ENCODE measurements at regions not wholly inside any gene's neighbourhood (a gene's known extent, or its start where the extent isn't known, plus 50 kb on each side); places are given as distances from the start of the nearest gene placed in this dataset.
A peak's percentile ranks its signal among the peaks of the same experiment; 100 is the strongest.

- DNase-seq (ENCODE audit: low read depth): no peak
Observed at GRCh38 chr7:42492920-42493319, 255.9 kb upstream of the GLI3 start.

DNA sequence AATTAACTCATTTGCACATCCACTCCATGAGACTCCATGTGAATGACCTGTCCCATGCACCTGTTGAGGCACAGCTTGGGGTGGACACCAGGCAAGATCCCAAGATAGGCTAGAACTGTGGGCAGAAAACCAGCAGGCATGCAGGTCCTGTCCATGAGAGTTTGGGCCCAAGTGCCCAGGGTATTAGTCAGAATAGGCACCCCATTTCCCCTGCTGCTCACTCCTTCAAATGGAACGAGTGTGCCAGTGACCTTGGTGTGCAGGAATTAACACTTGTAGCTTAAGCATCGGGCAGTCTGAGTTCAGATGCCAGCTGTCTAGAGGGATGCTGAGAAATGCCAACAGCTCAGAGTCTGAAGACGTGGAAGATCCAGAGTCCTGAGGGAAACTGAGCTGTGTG lies 254.1 kb upstream of the GLI3 start:
- no peak for DNase-seq (ENCODE audit: low read depth)

- DNase-seq (ENCODE audit: low read depth): no peak
Observed at GRCh38 chr7:42489299-42489698, 252.3 kb upstream of the GLI3 start.

DNA sequence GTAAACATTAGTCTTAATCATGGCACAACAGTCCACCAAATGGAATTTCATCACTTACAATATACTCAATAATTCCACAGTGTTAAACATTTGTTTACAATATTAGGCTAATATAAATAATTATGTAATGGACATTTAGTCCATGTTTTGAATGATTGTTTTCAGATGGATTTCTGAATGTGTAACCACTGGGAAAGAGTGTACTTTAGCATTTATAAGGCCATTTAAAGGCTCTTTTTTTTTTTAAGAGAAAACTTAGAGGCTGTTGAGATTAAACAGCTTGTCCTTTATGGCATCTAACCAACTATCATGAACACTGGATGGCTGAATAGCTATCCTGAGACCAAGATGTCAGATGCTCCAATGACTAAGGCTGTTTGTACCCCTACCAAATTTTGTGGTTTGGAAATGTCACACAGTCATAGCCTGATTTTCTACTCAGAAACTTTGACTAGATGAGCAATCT lies 248.3 kb upstream of the GLI3 start:
- DNase-seq (ENCODE audit: low read depth): no peak

- no peak for DNase-seq (ENCODE audit: low read depth)
Observed at GRCh38 chr7:42483886-42484285, 246.9 kb upstream of the GLI3 start.

DNA sequence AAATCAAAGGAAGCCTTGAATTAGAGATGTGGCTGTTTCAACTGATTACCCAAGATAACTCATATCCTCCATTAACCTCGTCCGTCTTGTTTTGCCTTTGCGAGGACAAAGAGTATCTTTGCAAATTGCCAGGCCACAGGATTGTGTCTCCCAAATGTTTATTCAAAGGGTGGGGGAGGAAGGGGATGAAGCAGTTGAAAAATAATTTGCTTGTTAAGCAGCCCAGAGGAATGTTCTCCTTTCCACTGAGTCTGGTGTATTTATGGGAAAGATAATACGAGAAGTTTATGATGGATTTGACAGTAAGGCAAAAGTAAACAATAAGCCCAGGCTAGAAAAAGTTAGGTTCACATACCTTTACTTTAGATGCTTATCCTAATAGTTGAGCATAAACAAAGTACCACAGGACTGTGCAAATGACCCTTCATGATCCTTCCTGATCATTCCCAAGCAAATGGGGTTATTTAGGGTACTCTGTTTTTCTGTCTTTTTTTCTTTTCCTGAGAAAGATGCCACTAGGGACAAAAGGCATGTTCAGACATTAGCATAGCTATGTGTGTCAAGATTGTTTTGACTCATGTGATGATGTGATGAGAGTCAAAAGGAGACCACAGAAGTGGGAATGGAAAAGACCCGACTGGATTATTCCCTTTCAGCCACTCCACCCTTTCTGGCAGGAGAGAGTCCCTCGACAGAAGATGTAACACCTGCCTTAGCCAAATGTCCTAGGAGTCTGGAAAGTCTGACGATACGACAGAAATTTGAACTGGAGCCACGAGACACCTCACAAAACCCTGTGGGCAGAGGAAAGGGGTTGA lies 243.0 kb upstream of the GLI3 start:
- peak; percentile 42 for DNase-seq (ENCODE audit: low read depth)

DNA sequence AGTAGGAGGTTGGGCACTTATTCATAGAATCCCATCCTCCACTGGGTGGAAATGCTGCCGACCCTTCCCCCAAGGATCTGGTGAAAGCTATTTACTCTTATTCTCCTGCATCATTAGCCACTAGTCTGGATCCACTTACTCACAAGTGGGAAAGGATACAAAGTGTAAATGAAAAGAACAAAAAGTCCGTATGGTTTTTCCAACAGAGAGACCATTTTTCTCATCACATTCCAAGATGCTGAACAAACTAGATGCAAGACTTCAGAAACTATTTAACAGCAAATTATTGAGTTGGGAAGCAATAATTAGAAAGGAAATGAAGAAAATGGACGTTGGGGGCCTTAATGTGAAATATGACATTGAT lies 242.4 kb upstream of the GLI3 start:
- DNase-seq (ENCODE audit: low read depth): no peak

DNA sequence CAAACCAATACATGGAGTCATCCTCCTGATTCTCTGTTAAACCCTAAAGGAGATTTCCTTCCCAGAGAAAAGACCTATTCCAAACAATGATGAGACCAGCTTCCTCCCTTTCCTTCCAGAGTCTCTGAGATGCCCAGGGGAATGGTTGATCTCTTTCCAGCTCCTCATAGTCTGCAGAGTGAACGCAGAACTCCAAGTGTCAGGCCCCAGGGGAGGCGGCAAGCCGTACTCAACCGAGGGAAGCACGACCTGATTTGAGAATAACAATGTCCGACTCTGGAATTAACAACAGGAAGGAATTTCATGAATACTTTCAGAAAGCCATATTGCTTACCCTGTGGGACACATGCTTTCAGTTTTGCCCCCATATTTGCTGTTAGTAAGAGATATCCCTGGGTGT lies 241.7 kb upstream of the GLI3 start:
- DNase-seq (ENCODE audit: low read depth): no peak

DNA sequence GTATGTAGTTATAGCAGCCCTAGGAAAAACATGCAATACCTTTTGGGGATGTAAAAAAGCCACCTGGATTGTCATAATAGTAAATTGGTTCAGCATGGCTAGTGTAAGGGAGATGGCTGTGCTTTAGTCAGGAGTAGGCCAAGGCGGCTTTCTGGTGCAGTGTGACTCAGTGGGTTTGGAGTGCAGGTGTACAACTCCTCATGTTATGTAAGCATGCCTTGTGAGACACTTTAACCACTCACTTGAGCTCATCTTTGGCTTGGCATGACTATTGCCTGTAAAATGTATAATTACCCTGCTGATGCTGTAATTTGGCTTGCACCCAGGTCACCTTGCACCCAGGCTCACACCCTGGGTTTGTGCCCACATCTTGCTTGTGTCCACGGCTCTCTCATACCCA lies 239.2 kb upstream of the GLI3 start:
- no peak for DNase-seq (ENCODE audit: low read depth)

GRCh38 chr7:42475082-42475481 lies 238.1 kb upstream of the GLI3 start:
- no peak for DNase-seq (ENCODE audit: low read depth)

DNA sequence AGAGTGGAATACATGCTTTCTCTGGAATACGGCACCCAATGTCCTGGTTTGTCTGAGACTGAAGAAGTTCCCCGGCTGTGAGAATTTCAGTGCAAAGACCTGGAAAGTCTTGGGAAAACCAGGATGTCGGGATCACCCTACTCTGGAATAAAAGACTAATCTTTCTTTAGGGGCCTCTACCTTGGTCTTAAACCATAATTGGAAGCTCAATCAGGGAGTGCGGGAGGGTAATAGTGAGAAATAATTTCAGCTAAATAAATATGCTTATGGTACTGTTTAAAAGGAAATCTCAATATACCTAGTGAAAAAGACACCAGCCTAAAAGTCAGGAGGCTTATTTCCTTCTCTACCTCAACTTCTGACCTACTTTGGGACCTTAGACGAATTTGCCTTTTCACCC lies 236.1 kb upstream of the GLI3 start:
- no peak for DNase-seq (ENCODE audit: low read depth)

- no peak for DNase-seq (ENCODE audit: low read depth)
Observed at GRCh38 chr7:42471573-42472174, 234.7 kb upstream of the GLI3 start.

DNA sequence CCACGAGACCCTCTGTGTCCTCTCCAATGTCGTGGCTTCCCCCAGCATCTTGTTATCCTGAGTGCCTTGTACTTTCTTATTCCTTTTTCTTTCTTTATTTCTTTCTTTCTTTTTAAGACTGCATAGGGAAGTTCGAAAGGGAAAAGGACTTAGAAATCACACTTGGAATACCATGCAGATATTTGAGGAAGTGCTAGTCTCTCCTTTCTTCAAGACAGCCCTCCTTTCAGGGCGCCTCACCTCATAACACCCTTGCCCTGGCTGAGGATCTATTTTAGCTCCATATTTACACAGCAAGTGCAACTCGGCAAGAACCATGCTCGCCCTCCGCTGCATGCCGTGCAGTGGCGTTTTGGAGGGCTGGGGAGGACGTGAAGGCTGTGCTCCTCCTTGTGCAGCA lies 232.3 kb upstream of the GLI3 start:
- no peak for DNase-seq (ENCODE audit: low read depth)

DNA sequence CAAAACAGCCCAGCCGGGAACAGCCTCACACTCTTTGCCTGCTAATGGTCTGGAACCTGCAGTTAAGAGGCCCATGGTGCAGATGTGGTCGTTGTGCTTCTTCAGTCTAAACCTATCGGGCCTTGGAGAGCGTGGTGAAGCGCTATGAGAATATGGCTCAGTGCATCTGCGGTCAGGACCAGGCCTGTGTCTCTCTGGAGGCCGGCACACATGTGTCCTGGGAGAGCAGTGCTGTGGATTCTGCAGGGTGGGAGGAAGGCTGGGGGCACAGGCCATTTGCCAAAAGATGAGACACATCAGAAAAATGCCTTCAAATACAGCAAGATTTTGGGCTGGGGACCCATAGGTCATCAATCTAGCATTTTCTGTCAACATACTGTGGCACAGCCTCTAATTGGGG lies 231.5 kb upstream of the GLI3 start:
- DNase-seq (ENCODE audit: low read depth): no peak

DNA sequence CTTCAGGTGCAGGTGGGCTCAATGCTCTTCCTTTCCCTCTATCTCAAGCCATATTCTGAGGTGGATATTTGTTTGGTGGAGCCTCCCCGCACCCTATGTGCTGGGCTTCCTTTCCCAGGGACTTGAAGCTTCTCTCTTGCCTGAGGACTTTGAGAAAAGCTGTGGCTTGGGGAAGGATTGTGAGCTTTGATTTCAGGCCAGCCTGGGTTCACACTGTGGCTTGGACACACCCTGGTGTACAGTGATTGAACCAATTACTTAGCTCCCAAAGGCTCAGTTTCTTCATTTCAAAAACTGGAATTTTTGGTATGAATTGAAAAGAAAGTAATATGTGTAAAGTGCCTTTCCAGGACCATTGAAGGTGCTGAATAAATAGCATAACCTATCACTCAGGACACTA lies 224.5 kb upstream of the GLI3 start:
- DNase-seq (ENCODE audit: low read depth): no peak

DNA sequence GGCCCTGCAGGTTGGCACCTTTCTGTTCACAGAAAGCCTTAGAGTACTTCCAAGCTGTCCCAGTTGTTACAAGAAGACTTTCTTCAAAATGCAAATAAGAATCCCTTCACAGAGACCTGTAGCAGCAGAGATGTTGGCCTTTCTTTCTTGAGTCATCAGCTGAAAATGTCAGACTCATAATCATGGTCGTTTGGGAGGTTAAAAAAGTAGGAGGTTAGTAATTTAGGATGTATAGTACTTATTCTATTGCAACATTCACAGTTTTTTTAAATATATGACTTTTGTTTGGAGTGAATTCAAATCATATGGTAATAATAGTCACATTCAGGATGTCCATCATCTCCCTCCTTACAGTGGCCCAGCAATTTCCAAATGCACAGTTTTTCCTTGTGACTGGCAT lies 223.9 kb upstream of the GLI3 start:
- no peak for DNase-seq (ENCODE audit: low read depth)

- no peak for DNase-seq (ENCODE audit: low read depth)
Observed at GRCh38 chr7:42460148-42460547, 223.1 kb upstream of the GLI3 start.

DNA sequence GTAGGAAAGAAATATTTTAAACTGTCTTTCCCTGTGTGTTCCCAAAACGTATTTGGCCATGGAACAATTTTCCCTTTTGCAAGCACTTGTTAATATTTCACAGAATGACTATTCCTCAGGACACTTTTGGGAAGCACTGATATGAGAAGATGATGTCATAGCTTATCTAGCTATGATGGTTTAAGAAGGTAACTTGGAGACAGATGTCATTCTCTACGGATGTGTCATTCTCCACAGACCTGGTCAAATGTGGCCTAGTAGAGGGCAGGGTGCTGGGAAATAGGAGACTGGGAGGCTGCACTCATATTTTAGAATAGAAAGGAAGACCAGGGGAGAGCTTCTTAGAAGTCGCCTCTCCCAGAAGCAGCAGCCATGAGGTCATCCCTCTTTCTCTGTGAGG lies 220.7 kb upstream of the GLI3 start:
- no peak for DNase-seq (ENCODE audit: low read depth)

DNA sequence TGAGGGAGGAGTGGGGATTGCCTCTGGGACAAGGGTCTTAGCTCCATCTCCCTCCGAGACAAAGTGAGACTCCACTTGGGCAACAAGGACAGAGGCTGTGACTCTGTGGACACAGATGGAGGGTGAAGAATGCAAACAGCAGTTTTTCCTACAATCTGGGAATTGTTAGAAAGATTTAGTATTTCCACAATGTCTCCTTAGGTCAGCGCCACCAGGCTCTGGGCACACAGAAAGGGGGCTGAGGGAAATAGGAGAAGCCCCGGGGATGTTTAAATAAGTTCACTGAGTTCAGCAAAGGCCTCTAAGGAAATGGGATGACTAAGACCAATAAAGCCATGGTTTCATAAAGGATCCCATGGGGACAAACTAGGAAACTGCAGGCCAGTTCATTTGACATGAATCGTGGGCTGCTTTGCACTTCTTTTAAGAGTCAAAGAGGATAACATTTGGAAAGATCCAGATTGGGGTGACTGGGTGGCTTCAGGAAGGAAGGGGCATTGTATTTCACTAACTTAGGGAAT lies 219.8 kb upstream of the GLI3 start:
- DNase-seq (ENCODE audit: low read depth): peak; percentile 29

GRCh38 chr7:42456267-42456666 lies 219.3 kb upstream of the GLI3 start:
- DNase-seq (ENCODE audit: low read depth): no peak

DNA sequence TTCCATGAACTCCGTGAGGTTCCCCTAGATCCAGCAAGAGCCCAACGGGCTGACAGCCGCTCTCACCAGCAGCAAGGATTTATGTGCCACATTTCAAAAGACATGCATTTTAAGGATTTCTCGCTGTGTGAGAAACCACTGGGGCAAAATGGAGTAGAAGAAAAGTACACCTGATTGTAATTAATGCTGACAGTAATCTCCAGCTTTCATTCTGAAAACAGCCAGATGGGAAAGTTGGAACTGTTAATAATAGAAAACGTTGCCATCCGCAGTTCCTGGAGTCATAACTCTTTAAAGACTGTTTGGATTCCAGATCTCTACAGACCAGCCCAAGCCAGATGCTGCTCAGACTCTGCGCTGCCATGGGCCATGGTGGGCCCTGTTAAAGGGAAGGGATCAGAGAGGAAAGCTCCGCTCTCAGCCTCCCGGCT lies 216.9 kb upstream of the GLI3 start:
- DNase-seq (ENCODE audit: low read depth): no peak

DNA sequence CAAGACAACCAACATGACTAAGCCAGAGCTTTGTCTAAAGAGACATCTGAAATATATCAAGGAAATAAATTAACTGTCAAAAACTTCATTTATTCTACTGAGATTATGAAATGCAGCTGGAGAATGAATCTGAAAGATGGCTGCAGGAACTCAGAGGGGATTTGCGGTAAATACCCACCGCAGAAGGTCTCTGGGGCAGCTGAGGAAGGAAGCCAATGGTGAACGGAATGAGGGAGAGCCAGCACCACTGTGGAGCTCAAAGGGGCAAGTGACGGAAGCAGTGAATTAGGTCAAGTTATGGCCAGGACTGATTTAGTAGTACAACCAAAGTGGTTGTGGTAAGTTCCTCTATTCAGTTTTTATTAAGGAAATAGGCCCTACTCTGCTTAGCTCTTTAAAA lies 215.3 kb upstream of the GLI3 start:
- no peak for DNase-seq (ENCODE audit: low read depth)

GRCh38 chr7:42449431-42449830 lies 212.4 kb upstream of the GLI3 start:
- DNase-seq (ENCODE audit: low read depth): no peak

GRCh38 chr7:42448901-42449300 lies 211.9 kb upstream of the GLI3 start:
- DNase-seq (ENCODE audit: low read depth): no peak

Data from RPMI7951 (cell line).